ENCODE measurements at regions not wholly inside any gene's neighbourhood (a gene's known extent, or its start where the extent isn't known, plus 50 kb on each side); places are given as distances from the start of the nearest gene placed in this dataset.

- Mint-ChIP-seq H3K4me1 (ENCODE audit: low read depth) (no peaks in the 10 kb centered on the region), H3K27ac (ENCODE audit: unreplicated experiment) (no peak overlapping the region), H3K36me3 (ENCODE audit: low read depth) (no peaks in the 10 kb centered on the region)
These were observed 325.7 kb downstream of the RFC3 start for GRCh38 chr13:34143637-34144036.

GRCh38 chr13:34144142-34144541 lies 326.2 kb downstream of the RFC3 start:
- no peak for DNase-seq (ENCODE audit: low spot score)
- no peak overlapping the region for H3K27ac Mint-ChIP-seq (ENCODE audit: unreplicated experiment)
- H3K27me3 Mint-ChIP-seq (ENCODE audit: low read depth): no peaks in the 10 kb centered on the region
- no peaks in the 10 kb centered on the region for H3K4me1 Mint-ChIP-seq (ENCODE audit: low read depth)
- no peaks in the 10 kb centered on the region for H3K9me3 Mint-ChIP-seq (ENCODE audit: low read depth)
- H3K36me3 Mint-ChIP-seq (ENCODE audit: low read depth): no peaks in the 10 kb centered on the region
- H3K4me3 Mint-ChIP-seq (ENCODE audit: unreplicated experiment): no peak overlapping the region
- TF ChIP-seq CTCF (IDR thresholded peaks at IDR 0.05): no peak

More at GRCh38 chr13:34143637-34144036, 325.7 kb downstream of the RFC3 start:
- no peaks in the 10 kb centered on the region for H3K9me3 Mint-ChIP-seq (ENCODE audit: low read depth)
- no peak for DNase-seq (ENCODE audit: low spot score)
- no peak for TF ChIP-seq CTCF (IDR thresholded peaks at IDR 0.05)
- H3K27me3 Mint-ChIP-seq (ENCODE audit: low read depth): no peaks in the 10 kb centered on the region
- no peak overlapping the region for H3K4me3 Mint-ChIP-seq (ENCODE audit: unreplicated experiment)

- Mint-ChIP-seq H3K4me3 (ENCODE audit: unreplicated experiment) (no peak overlapping the region), H3K36me3 (ENCODE audit: low read depth) (no peaks in the 10 kb centered on the region), H3K4me1 (ENCODE audit: low read depth) (no peaks in the 10 kb centered on the region), H3K27ac (ENCODE audit: unreplicated experiment) (no peak overlapping the region), H3K9me3 (ENCODE audit: low read depth) (no peaks in the 10 kb centered on the region), H3K27me3 (ENCODE audit: low read depth) (no peaks in the 10 kb centered on the region)
- TF ChIP-seq CTCF (IDR thresholded peaks at IDR 0.05): no peak
- no peak for DNase-seq (ENCODE audit: low spot score)
These were observed 327.1 kb downstream of the RFC3 start for GRCh38 chr13:34145061-34145460.

- H3K27ac Mint-ChIP-seq (ENCODE audit: unreplicated experiment): no peak overlapping the region
- no peak for DNase-seq (ENCODE audit: low spot score)
- peaks cover under 1% of the 10 kb centered on the region for H3K4me1 Mint-ChIP-seq (ENCODE audit: low read depth)
- H3K9me3 Mint-ChIP-seq (ENCODE audit: low read depth): no peaks in the 10 kb centered on the region
- no peaks in the 10 kb centered on the region for H3K36me3 Mint-ChIP-seq (ENCODE audit: low read depth)
- H3K4me3 Mint-ChIP-seq (ENCODE audit: unreplicated experiment): no peak overlapping the region
- no peak for TF ChIP-seq CTCF (IDR thresholded peaks at IDR 0.05)
- H3K27me3 Mint-ChIP-seq (ENCODE audit: low read depth): no peaks in the 10 kb centered on the region
These were observed 330.4 kb downstream of the RFC3 start for GRCh38 chr13:34148359-34148758.

- H3K27ac Mint-ChIP-seq (ENCODE audit: unreplicated experiment): no peak overlapping the region
These were observed 333.9 kb downstream of the RFC3 start for GRCh38 chr13:34151885-34152284.

More at GRCh38 chr13:34151885-34152284, 333.9 kb downstream of the RFC3 start:
- H3K4me1 Mint-ChIP-seq (ENCODE audit: low read depth): peaks cover 17% of the 10 kb centered on the region
- no peak for TF ChIP-seq CTCF (IDR thresholded peaks at IDR 0.05)
- H3K27me3 Mint-ChIP-seq (ENCODE audit: low read depth): no peaks in the 10 kb centered on the region
- no peak for DNase-seq (ENCODE audit: low spot score)
- no peaks in the 10 kb centered on the region for H3K36me3 Mint-ChIP-seq (ENCODE audit: low read depth)
- H3K4me3 Mint-ChIP-seq (ENCODE audit: unreplicated experiment): no peak overlapping the region
- H3K9me3 Mint-ChIP-seq (ENCODE audit: low read depth): no peaks in the 10 kb centered on the region
